Naive B cell (primary cell): ENCODE measurements at regions not wholly inside any gene's neighbourhood (a gene's known extent, or its start where the extent isn't known, plus 50 kb on each side); places are given as distances from the start of the nearest gene placed in this dataset.
"Not testable (repeated sequence)": the region's sequence is repeated elsewhere in the genome, so short reads cannot be mapped to it uniquely, and the experiment has no call there.

Experiments used
- ATAC-seq, 2 donors: fragments of 150-1000 bp; cut with Tn5 transposase; 2 replicates each; pipeline ENCODE4 v1.10.0; 2021; ENCODE audit warnings: low read depth in 2 of 2, mild to moderate bottlenecking in 2 of 2, moderate library complexity in 2 of 2
- DNase-seq: peaks from one replicate; pipeline ENCODE4 v3.0.0; 2022
- H3K27ac Mint-ChIP-seq, 6 donors: one replicate each; pipeline ENCODE4 v1.8.0; 2020 to 2022; ENCODE audit warnings: mild to moderate bottlenecking in 6 of 6, mixed read lengths in 6 of 6, moderate library complexity in 5 of 6, inconsistent platforms in 2 of 6
- H3K27me3 Mint-ChIP-seq, 3 donors: one replicate each; pipeline ENCODE4 v1.8.0; 2021 to 2022; ENCODE audit warnings: mixed read lengths in 3 of 3, mild to moderate bottlenecking in 1 of 3
- H3K36me3 Mint-ChIP-seq, 2 donors: one replicate each; pipeline ENCODE4 v1.8.0; 2020 to 2022; ENCODE audit warnings: mixed read lengths in 2 of 2, inconsistent platforms in 1 of 2, mild to moderate bottlenecking in 1 of 2
- H3K4me1 Mint-ChIP-seq, 3 donors: one replicate each; pipeline ENCODE4 v1.8.0; 2020 to 2022; ENCODE audit warnings: mixed read lengths in 3 of 3, inconsistent platforms in 1 of 3, mild to moderate bottlenecking in 1 of 3, moderate library complexity in 1 of 3
- H3K4me3 Mint-ChIP-seq, 8 donors: one replicate each; pipeline ENCODE4 v1.8.0; 2020 to 2022; ENCODE audit warnings: mild to moderate bottlenecking in 8 of 8, mixed read lengths in 8 of 8, moderate library complexity in 8 of 8, inconsistent platforms in 2 of 8
- H3K9me3 Mint-ChIP-seq, 7 donors: one replicate each; pipeline ENCODE4 v1.8.0; 2020 to 2022; ENCODE audit warnings: mixed read lengths in 7 of 7, mild to moderate bottlenecking in 5 of 7, inconsistent platforms in 2 of 7, moderate library complexity in 1 of 7

- Mint-ChIP-seq H3K4me3 (no peak overlapping the region), H3K36me3 (no peaks in the 10 kb centered on the region), H3K9me3 (no peaks in the 10 kb centered on the region), H3K4me1 (no peaks in the 10 kb centered on the region), H3K27me3 (peaks cover 0 to 9% (median 0%) of the 10 kb centered on the region in 3 donors), H3K27ac (no peak overlapping the region)
- no peak for DNase-seq
- no peak for ATAC-seq
These were observed 133.7 kb downstream of the ATL2 start for GRCh38 chr2:38243186-38243880.

- peaks cover 0 to 13% (median 3%) of the 10 kb centered on the region in 3 donors for H3K27me3 Mint-ChIP-seq
- ATAC-seq (no peak), DNase-seq (no peak)
- peaks cover 0 to 7% (median under 1%) of the 10 kb centered on the region in 7 donors for H3K9me3 Mint-ChIP-seq
- H3K27ac Mint-ChIP-seq, result no peak overlapping the region
- no peak overlapping the region for H3K4me3 Mint-ChIP-seq
- H3K36me3 Mint-ChIP-seq, result peaks cover 0 to 2% of the 10 kb centered on the region in 2 donors
- no peaks in the 10 kb centered on the region for H3K4me1 Mint-ChIP-seq
These were observed 137.6 kb downstream of the ATL2 start for GRCh38 chr2:38239452-38239851.

GRCh38 chr2:38238705-38239104, 138.4 kb downstream of the ATL2 start:
- H3K27ac Mint-ChIP-seq, H3K4me3 Mint-ChIP-seq, H3K4me1 Mint-ChIP-seq, DNase-seq, ATAC-seq, H3K36me3 Mint-ChIP-seq: not testable (repeated sequence)
- H3K27me3 Mint-ChIP-seq, result peaks cover 6 to 20% (median 11%) of the 10 kb centered on the region in 3 donors
- H3K9me3 Mint-ChIP-seq, result peaks cover 0 to 11% (median 5%) of the 10 kb centered on the region in 7 donors

GRCh38 chr2:38237311-38237710, 139.8 kb downstream of the ATL2 start:
- ATAC-seq, result no peak
- peaks cover 0 to 11% (median 5%) of the 10 kb centered on the region in 7 donors for H3K9me3 Mint-ChIP-seq
- peaks cover 16 to 24% (median 21%) of the 10 kb centered on the region in 3 donors for H3K27me3 Mint-ChIP-seq
- no peaks in the 10 kb centered on the region for H3K4me1 Mint-ChIP-seq
- H3K36me3 Mint-ChIP-seq, result peaks cover 0 to 7% of the 10 kb centered on the region in 2 donors
- no peak overlapping the region for H3K4me3 Mint-ChIP-seq
- no peak overlapping the region for H3K27ac Mint-ChIP-seq
- DNase-seq, result no peak

- ATAC-seq (no peak), DNase-seq (no peak)
- H3K9me3 Mint-ChIP-seq, result peaks cover 0 to 11% (median 5%) of the 10 kb centered on the region in 7 donors
- H3K27me3 Mint-ChIP-seq, result peaks cover 21 to 31% (median 29%) of the 10 kb centered on the region in 3 donors
- H3K36me3 Mint-ChIP-seq, result peaks cover 0 to 7% of the 10 kb centered on the region in 2 donors
- no peak overlapping the region for H3K27ac Mint-ChIP-seq
- H3K4me3 Mint-ChIP-seq, result no peak overlapping the region
- H3K4me1 Mint-ChIP-seq, result peaks cover 0 to 2% (median 0%) of the 10 kb centered on the region in 3 donors
These were observed 143.7 kb downstream of the ATL2 start for GRCh38 chr2:38233231-38233983.

- H3K36me3 Mint-ChIP-seq, result peaks cover 0 to 7% of the 10 kb centered on the region in 2 donors
- peaks cover 21 to 32% (median 29%) of the 10 kb centered on the region in 3 donors for H3K27me3 Mint-ChIP-seq
- peaks cover 0 to 2% (median 0%) of the 10 kb centered on the region in 3 donors for H3K4me1 Mint-ChIP-seq
- no peak overlapping the region for H3K4me3 Mint-ChIP-seq
- no peak for DNase-seq
- ATAC-seq, result no peak
- H3K9me3 Mint-ChIP-seq, result peaks cover 0 to 11% (median 5%) of the 10 kb centered on the region in 7 donors
- no peak overlapping the region for H3K27ac Mint-ChIP-seq
These were observed 144.6 kb downstream of the ATL2 start for GRCh38 chr2:38232454-38232853.

GRCh38 chr2:38230756-38231155, 146.3 kb downstream of the ATL2 start:
- H3K9me3 Mint-ChIP-seq, result peaks cover 0 to 11% (median 5%) of the 10 kb centered on the region in 7 donors
- peaks cover 0 to 2% (median 0%) of the 10 kb centered on the region in 3 donors for H3K4me1 Mint-ChIP-seq
- H3K27me3 Mint-ChIP-seq, result peaks cover 25 to 42% (median 32%) of the 10 kb centered on the region in 3 donors
- DNase-seq (no peak), ATAC-seq (no peak)
- H3K27ac Mint-ChIP-seq, result no peak overlapping the region
- no peak overlapping the region for H3K4me3 Mint-ChIP-seq
- peaks cover 0 to 7% of the 10 kb centered on the region in 2 donors for H3K36me3 Mint-ChIP-seq

- Mint-ChIP-seq H3K4me1 (peaks cover 0 to 2% (median 0%) of the 10 kb centered on the region in 3 donors), H3K4me3 (no peak overlapping the region), H3K27ac (peak overlapping the region in 1 of 6 donors; percentile 1), H3K9me3 (peaks cover 0 to 3% (median 0%) of the 10 kb centered on the region in 7 donors), H3K36me3 (no peaks in the 10 kb centered on the region), H3K27me3 (peaks cover 32 to 51% (median 42%) of the 10 kb centered on the region in 3 donors)
- DNase-seq (no peak), ATAC-seq (no peak)
These were observed 148.3 kb downstream of the ATL2 start for GRCh38 chr2:38228753-38229152.

- peaks cover 34 to 51% (median 34%) of the 10 kb centered on the region in 3 donors for H3K27me3 Mint-ChIP-seq
- ATAC-seq (no peak), DNase-seq (no peak)
- H3K4me1 Mint-ChIP-seq, result no peaks in the 10 kb centered on the region
- no peak overlapping the region for H3K4me3 Mint-ChIP-seq
- no peak overlapping the region for H3K27ac Mint-ChIP-seq
- peaks cover 0 to 16% (median 7%) of the 10 kb centered on the region in 7 donors for H3K9me3 Mint-ChIP-seq
- H3K36me3 Mint-ChIP-seq, result no peaks in the 10 kb centered on the region
These were observed 149.0 kb upstream of the CYP1B1 start for GRCh38 chr2:38224821-38225437.

- no peak overlapping the region for H3K27ac Mint-ChIP-seq
- ATAC-seq (no peak), DNase-seq (no peak)
- peaks cover 34 to 54% (median 42%) of the 10 kb centered on the region in 3 donors for H3K27me3 Mint-ChIP-seq
- H3K4me3 Mint-ChIP-seq, result no peak overlapping the region
- no peaks in the 10 kb centered on the region for H3K36me3 Mint-ChIP-seq
- H3K9me3 Mint-ChIP-seq, result peaks cover 0 to 20% (median 9%) of the 10 kb centered on the region in 7 donors
- no peaks in the 10 kb centered on the region for H3K4me1 Mint-ChIP-seq
These were observed 148.2 kb upstream of the CYP1B1 start for GRCh38 chr2:38224181-38224580.

GRCh38 chr2:38223256-38223655, 147.3 kb upstream of the CYP1B1 start:
- ATAC-seq (no peak), DNase-seq (no peak)
- Mint-ChIP-seq H3K4me1 (no peaks in the 10 kb centered on the region), H3K36me3 (no peaks in the 10 kb centered on the region), H3K27ac (no peak overlapping the region), H3K4me3 (no peak overlapping the region), H3K27me3 (peaks cover 29 to 55% (median 51%) of the 10 kb centered on the region in 3 donors), H3K9me3 (peaks cover 0 to 24% (median 11%) of the 10 kb centered on the region in 7 donors)

- Mint-ChIP-seq H3K4me1 (no peaks in the 10 kb centered on the region), H3K27me3 (peaks cover 32 to 68% (median 63%) of the 10 kb centered on the region in 3 donors), H3K27ac (no peak overlapping the region), H3K36me3 (no peaks in the 10 kb centered on the region), H3K4me3 (no peak overlapping the region), H3K9me3 (peaks cover 0 to 24% (median 13%) of the 10 kb centered on the region in 7 donors)
- DNase-seq, result no peak
- ATAC-seq, result no peak
These were observed 144.2 kb upstream of the CYP1B1 start for GRCh38 chr2:38220164-38220563.

- no peak overlapping the region for H3K4me3 Mint-ChIP-seq
- ATAC-seq (no peak), DNase-seq (no peak)
- H3K9me3 Mint-ChIP-seq, result peaks cover 0 to 24% (median 13%) of the 10 kb centered on the region in 7 donors
- peak overlapping the region in 1 of 6 donors; percentile 82 for H3K27ac Mint-ChIP-seq
- H3K27me3 Mint-ChIP-seq, result peaks cover 22 to 57% (median 51%) of the 10 kb centered on the region in 3 donors
- no peaks in the 10 kb centered on the region for H3K36me3 Mint-ChIP-seq
- H3K4me1 Mint-ChIP-seq, result no peaks in the 10 kb centered on the region
These were observed 143.0 kb upstream of the CYP1B1 start for GRCh38 chr2:38218995-38219394.
